OCI-LY3 (cell line): ENCODE measurements at regions not wholly inside any gene's neighbourhood (a gene's known extent, or its start where the extent isn't known, plus 50 kb on each side); places are given as distances from the start of the nearest gene placed in this dataset.

Experiments used
- H2AFZ ChIP-seq: fragments of 200-600, 300-600 bp; shearing (Covaris generic); 2 replicates; pipeline ENCODE4 v1.6.0; 2014; ENCODE audit warnings: antibody characterized with exemption, low read depth, low read length
- H3K27ac ChIP-seq: fragments of 200-600, 300-600 bp; sonication (generic); 2 replicates; pipeline ENCODE4 v1.5.1; 2014; ENCODE audit warnings: mild to moderate bottlenecking, low read length, moderate library complexity, mixed read lengths
- H3K27me3 ChIP-seq: fragments of 200-600, 300-600 bp; sonication (generic); 2 replicates; pipeline ENCODE4 v1.6.1; 2014; ENCODE audit warnings: low read depth, low read length, mixed read lengths
- H3K36me3 ChIP-seq: fragments of 200-600, 300-600 bp; sonication (generic); replicated peaks from 2 replicates; pipeline ENCODE3; 2014; ENCODE audit warnings: low read depth, low read length, mixed read lengths
- H3K4me1 ChIP-seq: fragments of 300-600, 200-600 bp; sonication (generic); 2 replicates; pipeline ENCODE4 v1.6.1; 2014; ENCODE audit warnings: low read length, mixed read lengths
- H3K4me2 ChIP-seq: fragments of 200-600, 300-600 bp; sonication (generic); 2 replicates; pipeline ENCODE4 v1.6.1; 2014; ENCODE audit warnings: low read length, mixed read lengths
- H3K4me3 ChIP-seq: fragments of 300-600, 200-600 bp; sonication (generic); 2 replicates; pipeline ENCODE4 v1.5.1; 2014; ENCODE audit warnings: antibody characterized with exemption, mild to moderate bottlenecking, low read length, moderate library complexity
- H3K79me2 ChIP-seq: fragments of 300-600, 200-600 bp; shearing (Covaris generic); 2 replicates; pipeline ENCODE4 v1.6.1; 2014; ENCODE audit warnings: mild to moderate bottlenecking, low read length, mixed read lengths
- H3K9ac ChIP-seq: fragments of 300-600, 200-600 bp; shearing (Covaris generic); 2 replicates; pipeline ENCODE4 v1.6.0; 2014; ENCODE audit warnings: mild to moderate bottlenecking, low read length, moderate library complexity
- H3K9me3 ChIP-seq: fragments of 200-600, 300-600 bp; shearing (Covaris generic); 2 replicates; pipeline ENCODE4 v1.6.1; 2014; ENCODE audit warnings: low read length, mixed read lengths; ENCODE audit not compliant: insufficient read depth
- H4K20me1 ChIP-seq: fragments of 200-600, 300-600 bp; sonication (generic); 2 replicates; pipeline ENCODE4 v1.6.1; 2016; ENCODE audit warnings: low read length, mixed read lengths; ENCODE audit not compliant: insufficient read depth
- EZH2phosphoT487 ChIP-seq: fragments of 200-600 bp; shearing (Covaris generic); IDR thresholded peaks from 2 replicates; pipeline ENCODE4 v1.6.1; 2018; ENCODE audit warnings: antibody characterized with exemption, mixed run types, low read depth
- TF ChIP-seq, protein P1 (sequence below): fragments of 200-600, 300-600 bp; sonication (generic); IDR thresholded peaks from 2 replicates; pipeline ENCODE4 v1.5.1; 2014; ENCODE audit warnings: antibody characterized with exemption, low read length, low read depth

- Histone ChIP-seq H3K79me2 (no peaks in the 10 kb centered on the region), H3K4me3 (no peak overlapping the region), H4K20me1 (no peaks in the 10 kb centered on the region), H3K4me2 (no peak overlapping the region), H3K36me3 (no peaks in the 10 kb centered on the region), H3K4me1 (no peaks in the 10 kb centered on the region), H3K9ac (no peak overlapping the region), H3K27ac (no peak overlapping the region), H3K27me3 (peaks cover 4% of the 10 kb centered on the region; the same call in 1 of the 2 replicates), H3K9me3 (no peaks in the 10 kb centered on the region), H2AFZ (no peak overlapping the region)
- TF ChIP-seq EZH2phosphoT487: no peak
- TF ChIP-seq, protein P1, sequence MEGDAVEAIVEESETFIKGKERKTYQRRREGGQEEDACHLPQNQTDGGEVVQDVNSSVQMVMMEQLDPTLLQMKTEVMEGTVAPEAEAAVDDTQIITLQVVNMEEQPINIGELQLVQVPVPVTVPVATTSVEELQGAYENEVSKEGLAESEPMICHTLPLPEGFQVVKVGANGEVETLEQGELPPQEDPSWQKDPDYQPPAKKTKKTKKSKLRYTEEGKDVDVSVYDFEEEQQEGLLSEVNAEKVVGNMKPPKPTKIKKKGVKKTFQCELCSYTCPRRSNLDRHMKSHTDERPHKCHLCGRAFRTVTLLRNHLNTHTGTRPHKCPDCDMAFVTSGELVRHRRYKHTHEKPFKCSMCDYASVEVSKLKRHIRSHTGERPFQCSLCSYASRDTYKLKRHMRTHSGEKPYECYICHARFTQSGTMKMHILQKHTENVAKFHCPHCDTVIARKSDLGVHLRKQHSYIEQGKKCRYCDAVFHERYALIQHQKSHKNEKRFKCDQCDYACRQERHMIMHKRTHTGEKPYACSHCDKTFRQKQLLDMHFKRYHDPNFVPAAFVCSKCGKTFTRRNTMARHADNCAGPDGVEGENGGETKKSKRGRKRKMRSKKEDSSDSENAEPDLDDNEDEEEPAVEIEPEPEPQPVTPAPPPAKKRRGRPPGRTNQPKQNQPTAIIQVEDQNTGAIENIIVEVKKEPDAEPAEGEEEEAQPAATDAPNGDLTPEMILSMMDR: no peak
Observed at GRCh38 chr4:110878413-110878812, 255.5 kb upstream of the PITX2 start.

DNA sequence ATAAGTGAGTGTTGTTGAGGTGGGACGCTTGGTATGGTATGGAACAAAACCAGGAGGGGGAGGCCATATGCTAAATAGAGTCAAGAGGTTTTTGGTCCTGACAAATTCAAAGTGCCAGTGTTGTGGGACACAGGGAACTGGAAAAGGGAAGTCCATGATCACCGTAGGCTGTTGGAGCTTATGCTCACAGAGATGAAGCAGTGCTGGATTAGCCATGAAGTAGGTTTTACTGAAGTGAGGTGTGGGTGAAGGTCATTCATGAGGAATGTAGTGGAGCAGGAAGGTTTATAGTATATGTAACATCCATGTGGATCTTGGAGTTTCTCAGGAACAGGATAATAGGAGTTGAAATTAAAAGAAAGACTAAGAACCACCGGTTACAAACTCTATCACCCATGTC is 256.1 kb upstream of the PITX2 start:
- no peak for TF ChIP-seq EZH2phosphoT487
- TF ChIP-seq, protein P1: no peak

GRCh38 chr4:110886270-110886669 is 263.4 kb upstream of the PITX2 start:
- Histone ChIP-seq H3K9ac (no peak overlapping the region), H3K36me3 (no peaks in the 10 kb centered on the region), H3K4me3 (no peak overlapping the region), H3K4me2 (no peak overlapping the region), H3K9me3 (no peaks in the 10 kb centered on the region), H2AFZ (no peak overlapping the region), H3K4me1 (no peaks in the 10 kb centered on the region), H3K79me2 (no peaks in the 10 kb centered on the region), H3K27me3 (no peaks in the 10 kb centered on the region), H3K27ac (no peak overlapping the region), H4K20me1 (no peaks in the 10 kb centered on the region)
- TF ChIP-seq, protein P1: no peak

More for the DNA sequence above, 256.1 kb upstream of the PITX2 start:
- no peak overlapping the region for H3K9ac ChIP-seq
- no peak overlapping the region for H3K4me3 ChIP-seq
- no peaks in the 10 kb centered on the region for H3K36me3 ChIP-seq
- H2AFZ ChIP-seq: no peak overlapping the region
- no peaks in the 10 kb centered on the region for H3K4me1 ChIP-seq
- peaks cover 4% of the 10 kb centered on the region; the same call in 1 of the 2 replicates for H3K27me3 ChIP-seq
- no peaks in the 10 kb centered on the region for H4K20me1 ChIP-seq
- H3K79me2 ChIP-seq: no peaks in the 10 kb centered on the region
- no peak overlapping the region for H3K27ac ChIP-seq
- no peak overlapping the region for H3K4me2 ChIP-seq
- H3K9me3 ChIP-seq: no peaks in the 10 kb centered on the region

DNA sequence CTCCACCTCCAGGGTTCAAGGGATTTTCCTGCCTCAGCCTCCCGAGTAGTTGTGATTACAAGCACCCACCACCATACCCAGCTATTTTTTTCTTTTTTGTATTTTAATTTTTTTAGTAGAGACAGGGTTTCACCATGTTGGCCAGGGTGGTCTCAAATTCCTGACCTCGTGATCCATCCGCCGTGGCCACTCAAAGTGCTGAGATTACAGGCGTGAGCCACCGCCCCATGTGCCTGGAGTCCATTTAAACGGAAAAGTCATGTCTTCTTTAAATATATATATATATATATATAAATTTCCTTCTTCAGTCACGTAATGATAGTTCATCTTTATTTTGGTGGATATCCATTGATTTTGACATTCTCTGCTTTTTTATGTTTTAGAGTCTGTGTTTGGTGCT is 264.0 kb upstream of the PITX2 start:
- no peaks in the 10 kb centered on the region for H3K36me3 ChIP-seq
- no peaks in the 10 kb centered on the region for H3K4me1 ChIP-seq

More for the DNA sequence above, 264.0 kb upstream of the PITX2 start:
- Histone ChIP-seq H3K9ac (no peak overlapping the region), H3K79me2 (no peaks in the 10 kb centered on the region), H3K4me3 (no peak overlapping the region), H3K27ac (no peak overlapping the region), H3K27me3 (no peaks in the 10 kb centered on the region), H3K9me3 (no peaks in the 10 kb centered on the region), H4K20me1 (no peaks in the 10 kb centered on the region), H2AFZ (no peak overlapping the region), H3K4me2 (no peak overlapping the region)
- TF ChIP-seq, protein P1: no peak
- TF ChIP-seq EZH2phosphoT487: no peak
